ENCODE measurements at regions not wholly inside any gene's neighbourhood (a gene's known extent, or its start where the extent isn't known, plus 50 kb on each side); places are given as distances from the start of the nearest gene placed in this dataset.

DNA sequence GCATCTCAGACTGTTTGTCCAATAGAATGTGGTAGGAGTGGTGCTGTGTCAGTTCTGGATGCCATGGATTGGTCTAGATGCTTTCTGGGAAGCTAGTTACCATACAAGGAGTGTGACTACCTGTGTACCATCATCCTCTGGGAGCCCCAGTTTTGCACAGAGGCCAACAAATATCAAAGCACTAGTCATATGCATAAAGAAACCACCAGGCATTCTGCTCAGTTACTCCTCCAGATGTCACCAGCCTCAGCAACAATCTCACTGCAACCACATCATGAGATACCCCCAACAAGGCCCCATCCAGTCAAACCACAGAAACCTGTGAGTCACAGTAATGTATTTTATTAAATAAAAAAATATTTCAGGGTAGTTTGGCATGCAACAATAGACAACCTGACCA is 435.8 kb upstream of the CPEB2 start:
- Histone ChIP-seq H3T11ph (ENCODE audit: low read length) (no peak overlapping the region), H2BK120ac (ENCODE audit: low read depth, low read length, poor library complexity, severe bottlenecking) (no peak overlapping the region), H4K20me1 (ENCODE audit: control insufficient read depth, insufficient read depth, insufficient read length) (no peaks in the 10 kb centered on the region), H2BK12ac (ENCODE audit: insufficient read length, low read depth, low read length) (no peak overlapping the region), H3K23me2 (ENCODE audit: insufficient read length, low read depth, low read length, poor library complexity, severe bottlenecking) (no peaks in the 10 kb centered on the region), H3K56ac (ENCODE audit: insufficient read length, low read depth, low read length) (no peak overlapping the region), H2AFZ (ENCODE audit: low read length) (no peak overlapping the region), H4K8ac (replicated peaks; ENCODE audit: insufficient read length, low read depth, low read length) (no peak overlapping the region), H3K4me1 (ENCODE audit: insufficient read depth, low read length) (no peaks in the 10 kb centered on the region), H3K23ac (ENCODE audit: insufficient read length, low read depth, low read length) (no peak overlapping the region), H2BK15ac (ENCODE audit: low read depth, low read length) (no peak overlapping the region), H4K91ac (ENCODE audit: insufficient read length, low read depth, low read length) (no peak overlapping the region), H2BK5ac (ENCODE audit: insufficient read length, low read length) (no peak overlapping the region), H3K79me1 (ENCODE audit: insufficient read depth, low read depth, low read length, poor library complexity, severe bottlenecking) (no peaks in the 10 kb centered on the region), H3K79me2 (ENCODE audit: insufficient read depth, low read length) (no peaks in the 10 kb centered on the region), H2AK5ac (ENCODE audit: insufficient read length, low read length) (no peak overlapping the region), H3K4ac (ENCODE audit: low read depth, low read length) (no peak overlapping the region), H3K4me2 (ENCODE audit: insufficient read depth, insufficient read length, low read length) (no peak overlapping the region), H4K5ac (ENCODE audit: insufficient read length, low read depth, low read length) (no peak overlapping the region), H3K27me3 (ENCODE audit: insufficient read depth, low read length) (no peaks in the 10 kb centered on the region), H3K9me3 (ENCODE audit: control insufficient read depth, low read depth, low read length) (no peaks in the 10 kb centered on the region), H3K27ac (ENCODE audit: insufficient read length, low read depth, low read length) (no peak overlapping the region), H3K18ac (ENCODE audit: insufficient read length, low read depth, low read length) (no peak overlapping the region), H3K14ac (ENCODE audit: insufficient read depth, low read length) (no peak overlapping the region), H3K9ac (ENCODE audit: extremely low read depth, insufficient read length, low read length) (no peak overlapping the region), H2BK20ac (ENCODE audit: low read depth, low read length, poor library complexity, severe bottlenecking) (no peak overlapping the region)
- Mint-ChIP-seq H3K4me3 (no peak overlapping the region), H3K36me3 (ENCODE audit: insufficient read depth in 1 of 3, low read depth in 3 of 3) (peaks cover 0 to 7% (median 4%) of the 10 kb centered on the region in 3 experiments; a peak in 3 of 7 replicates), H3K27me3 (ENCODE audit: low read depth) (no peaks in the 10 kb centered on the region), H3K4me1 (no peaks in the 10 kb centered on the region), H3K9me3 (peaks cover 6 to 8% of the 10 kb centered on the region in 2 experiments), H3K27ac (no peak overlapping the region)
- TF ChIP-seq, protein P1, sequence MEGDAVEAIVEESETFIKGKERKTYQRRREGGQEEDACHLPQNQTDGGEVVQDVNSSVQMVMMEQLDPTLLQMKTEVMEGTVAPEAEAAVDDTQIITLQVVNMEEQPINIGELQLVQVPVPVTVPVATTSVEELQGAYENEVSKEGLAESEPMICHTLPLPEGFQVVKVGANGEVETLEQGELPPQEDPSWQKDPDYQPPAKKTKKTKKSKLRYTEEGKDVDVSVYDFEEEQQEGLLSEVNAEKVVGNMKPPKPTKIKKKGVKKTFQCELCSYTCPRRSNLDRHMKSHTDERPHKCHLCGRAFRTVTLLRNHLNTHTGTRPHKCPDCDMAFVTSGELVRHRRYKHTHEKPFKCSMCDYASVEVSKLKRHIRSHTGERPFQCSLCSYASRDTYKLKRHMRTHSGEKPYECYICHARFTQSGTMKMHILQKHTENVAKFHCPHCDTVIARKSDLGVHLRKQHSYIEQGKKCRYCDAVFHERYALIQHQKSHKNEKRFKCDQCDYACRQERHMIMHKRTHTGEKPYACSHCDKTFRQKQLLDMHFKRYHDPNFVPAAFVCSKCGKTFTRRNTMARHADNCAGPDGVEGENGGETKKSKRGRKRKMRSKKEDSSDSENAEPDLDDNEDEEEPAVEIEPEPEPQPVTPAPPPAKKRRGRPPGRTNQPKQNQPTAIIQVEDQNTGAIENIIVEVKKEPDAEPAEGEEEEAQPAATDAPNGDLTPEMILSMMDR (conservative IDR thresholded peaks at IDR 0.05), result no peak
- DNase-seq, result no peak

Measured in H9 (cell line).